Fibroblast of skin of right biceps (primary cell): ENCODE measurements at regions not wholly inside any gene's neighbourhood (a gene's known extent, or its start where the extent isn't known, plus 50 kb on each side); places are given as distances from the start of the nearest gene placed in this dataset.
"Not testable (repeated sequence)": the region's sequence is repeated elsewhere in the genome, so short reads cannot be mapped to it uniquely, and the experiment has no call there.

ENCODE experiments used
- DNase-seq: peaks from one replicate; pipeline ENCODE4 v3.0.0-alpha.2; 2013

DNA sequence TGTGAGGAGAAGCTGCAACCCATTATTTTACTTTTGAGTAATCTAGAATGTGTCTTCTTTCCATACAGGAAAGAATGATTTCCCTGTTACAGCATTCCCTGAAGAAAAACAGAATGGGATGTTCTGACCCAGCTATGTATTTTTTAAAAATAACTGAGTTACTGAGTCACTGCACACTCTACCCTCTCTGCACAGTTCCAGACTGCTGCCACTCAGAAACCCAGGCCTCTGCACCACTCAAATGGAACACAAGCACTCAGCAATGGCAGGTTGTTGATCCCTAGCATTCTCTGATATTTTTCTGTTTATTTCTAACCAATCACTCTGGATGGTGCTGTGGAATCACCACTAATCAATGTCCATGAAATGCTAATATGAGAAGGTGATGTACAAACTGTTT lies 1300.0 kb upstream of the FAM98A start:
- DNase-seq, result no peak

DNA sequence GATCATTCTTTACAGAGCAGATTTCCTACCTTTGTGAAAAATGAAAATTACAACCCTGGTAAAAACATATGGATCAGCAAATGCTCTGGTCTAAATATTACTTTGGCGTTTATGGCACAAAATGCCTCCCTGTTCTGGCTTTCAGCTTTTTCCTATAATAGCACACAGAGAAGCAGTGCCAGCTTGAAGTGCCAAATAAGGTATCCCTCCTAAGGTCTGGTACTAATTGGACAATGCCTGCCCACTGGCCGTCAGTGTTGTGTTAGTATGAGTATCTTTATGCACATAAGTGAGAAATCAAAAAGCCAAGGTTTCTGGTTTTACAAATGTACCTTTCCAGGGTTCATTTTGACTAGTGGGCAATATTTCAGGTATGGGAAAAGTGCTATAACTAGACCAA lies 1293.7 kb upstream of the FAM98A start:
- no peak for DNase-seq

- DNase-seq, result no peak
These were observed 1293.2 kb upstream of the FAM98A start for GRCh38 chr2:34892256-34892655.

DNA sequence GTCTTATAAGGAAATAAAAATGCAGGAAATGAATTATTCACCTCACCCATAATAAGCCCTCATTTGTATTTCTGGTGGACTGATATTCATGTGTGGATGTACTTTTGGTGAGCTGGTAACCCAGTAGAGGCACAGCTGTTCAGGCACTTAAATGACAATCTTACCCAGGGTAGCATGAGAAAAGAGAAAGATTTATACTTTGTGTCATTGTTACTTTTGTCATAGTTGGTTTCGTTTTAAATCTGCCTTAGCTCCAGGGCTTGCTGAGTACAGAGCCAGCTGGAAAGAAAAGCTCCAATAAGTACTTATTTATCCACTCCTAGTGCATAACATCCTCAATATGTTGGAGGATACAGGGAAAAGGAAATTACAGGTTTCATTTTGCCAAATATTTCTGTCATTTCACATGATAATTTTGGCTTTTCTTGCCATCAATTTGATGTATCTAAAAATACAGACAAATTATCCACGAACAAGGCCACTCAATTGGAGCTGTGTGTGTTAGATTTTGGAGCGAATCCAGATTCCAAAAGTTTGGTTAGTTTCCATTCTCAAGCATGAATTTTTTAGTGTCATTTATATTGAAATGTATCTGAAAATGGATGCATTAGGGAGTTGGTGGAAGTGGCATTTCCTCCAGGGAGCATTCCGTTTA lies 1276.1 kb upstream of the FAM98A start:
- DNase-seq, result no peak

GRCh38 chr2:34853646-34854045 lies 1254.5 kb upstream of the FAM98A start:
- DNase-seq, result no peak

DNA sequence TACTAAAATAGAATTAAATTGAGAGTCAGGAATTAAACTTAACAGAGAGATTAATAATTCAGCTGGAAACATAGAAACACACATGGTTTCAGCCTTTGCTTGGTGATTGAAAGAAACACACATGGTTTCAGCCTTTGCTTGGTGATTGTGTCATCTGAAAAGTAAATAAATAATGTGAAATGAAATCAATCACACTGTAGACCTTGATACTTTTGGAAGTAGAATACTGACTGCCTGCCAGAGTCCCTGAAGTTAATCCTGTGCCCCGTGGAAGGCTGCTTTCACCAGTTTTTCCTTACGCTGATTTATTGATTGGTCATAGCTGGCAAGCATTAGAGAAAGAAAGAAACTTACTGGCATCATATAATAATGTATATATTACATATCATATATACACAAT lies 1252.7 kb upstream of the FAM98A start:
- no peak for DNase-seq

GRCh38 chr2:34849827-34850226 lies 1250.7 kb upstream of the FAM98A start:
- DNase-seq, result no peak

GRCh38 chr2:34848691-34849090 lies 1249.6 kb upstream of the FAM98A start:
- no peak for DNase-seq

DNA sequence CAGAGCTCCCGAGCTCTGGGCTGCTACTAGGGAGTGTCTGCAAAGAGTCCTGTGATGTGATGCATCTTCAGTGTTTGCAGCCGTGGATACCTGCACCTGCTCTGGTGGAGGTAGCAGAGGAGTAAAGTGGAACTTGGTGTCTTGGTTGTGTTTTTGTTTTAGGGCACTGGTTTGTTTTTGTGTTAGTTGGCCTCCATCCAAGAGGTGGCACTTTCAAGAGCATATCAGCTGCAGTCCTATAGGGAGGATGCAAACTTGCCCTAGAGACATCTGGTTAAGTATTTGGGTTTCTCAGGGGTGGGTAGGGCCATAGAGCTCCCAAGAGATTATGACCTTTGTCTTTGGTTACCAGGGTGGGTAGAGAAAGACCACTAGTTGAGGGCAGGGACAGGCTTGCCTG lies 1249.0 kb upstream of the FAM98A start:
- DNase-seq, result no peak

DNA sequence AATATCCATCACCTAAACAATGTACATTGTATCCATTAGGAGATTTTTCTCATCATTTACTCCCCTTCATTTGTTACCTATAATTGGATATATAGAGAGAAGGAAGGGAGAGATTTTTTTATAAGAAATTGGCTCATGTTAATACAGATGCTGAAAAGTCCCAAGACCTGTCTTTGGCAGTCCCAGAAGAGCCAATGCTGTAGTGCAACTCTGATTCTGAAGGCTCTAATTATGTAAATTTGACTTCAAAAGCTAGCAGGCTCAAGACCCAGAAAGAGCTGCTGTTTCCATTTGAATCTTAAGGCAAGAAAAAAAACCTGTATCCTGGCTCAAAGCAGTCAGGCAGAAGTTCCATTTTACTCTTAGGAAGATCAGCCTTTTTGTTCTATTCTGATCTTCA lies 1245.5 kb upstream of the FAM98A start:
- DNase-seq, result no peak

DNA sequence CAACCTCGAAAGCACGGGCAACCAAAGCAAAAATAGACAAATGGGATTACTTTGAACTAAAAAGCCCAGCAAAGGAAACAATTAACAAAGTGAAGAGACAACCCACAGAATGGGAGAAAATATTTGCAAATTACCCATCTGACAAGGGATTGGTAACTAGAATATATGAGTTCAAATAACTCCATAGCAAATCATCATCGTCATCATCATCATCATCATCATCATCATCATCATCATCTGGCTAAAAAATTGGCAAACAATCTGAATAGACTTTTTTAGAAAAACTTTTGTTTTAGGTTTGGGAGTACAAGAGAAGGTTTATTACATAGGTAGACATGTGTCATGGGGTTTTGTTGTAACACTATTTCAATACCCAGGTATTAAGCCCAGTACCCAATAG lies 1239.3 kb upstream of the FAM98A start:
- no peak for DNase-seq

GRCh38 chr2:34836361-34836760 lies 1237.3 kb upstream of the FAM98A start:
- no peak for DNase-seq

- DNase-seq, result no peak
These were observed 1232.0 kb upstream of the FAM98A start for GRCh38 chr2:34831096-34831495.

DNA sequence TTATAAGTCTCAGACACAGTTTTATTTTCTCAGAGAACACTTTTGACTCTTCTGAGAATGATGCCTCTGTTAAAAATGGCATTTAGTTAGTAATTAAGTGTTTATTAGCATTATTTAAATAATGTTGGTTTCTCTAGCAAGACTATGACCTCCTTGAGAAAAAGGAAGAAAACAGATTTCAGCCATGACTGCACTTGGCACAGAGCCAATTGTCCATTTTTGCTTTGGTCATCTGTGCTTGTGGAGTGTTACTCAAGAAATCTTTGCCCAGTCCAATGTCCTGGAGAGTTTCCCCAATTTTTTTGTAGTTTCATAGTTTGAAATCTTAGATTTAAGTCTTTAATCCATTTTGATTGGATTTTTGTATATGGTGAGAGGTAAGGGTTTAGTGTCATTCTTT lies 1229.4 kb upstream of the FAM98A start:
- no peak for DNase-seq

GRCh38 chr2:34827398-34827797 lies 1228.3 kb upstream of the FAM98A start:
- no peak for DNase-seq

DNA sequence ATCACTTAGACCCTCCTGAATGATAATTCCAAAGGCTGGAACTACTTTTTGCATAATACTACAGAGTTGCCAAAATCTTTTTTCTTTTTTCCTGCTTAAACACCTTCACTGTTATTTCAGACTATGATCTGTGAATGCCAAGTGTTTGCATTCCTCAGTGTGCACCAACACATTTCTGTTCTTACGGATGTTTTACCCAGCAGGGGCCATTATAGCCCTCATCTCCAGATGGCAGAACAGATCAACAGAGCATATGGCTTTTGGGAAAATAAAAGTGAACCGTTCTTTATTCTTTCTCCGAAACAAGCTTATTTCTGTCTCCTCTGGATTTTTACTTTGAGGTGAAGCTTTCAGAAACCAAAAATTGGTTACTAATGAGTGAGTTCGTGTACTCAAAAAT lies 1226.6 kb upstream of the FAM98A start:
- no peak for DNase-seq

- no peak for DNase-seq
These were observed 1223.5 kb upstream of the FAM98A start for GRCh38 chr2:34822616-34823015.

- no peak for DNase-seq
These were observed 1216.1 kb upstream of the FAM98A start for GRCh38 chr2:34815052-34815741.

GRCh38 chr2:34810456-34810855 lies 1211.4 kb upstream of the FAM98A start:
- DNase-seq, result no peak

DNA sequence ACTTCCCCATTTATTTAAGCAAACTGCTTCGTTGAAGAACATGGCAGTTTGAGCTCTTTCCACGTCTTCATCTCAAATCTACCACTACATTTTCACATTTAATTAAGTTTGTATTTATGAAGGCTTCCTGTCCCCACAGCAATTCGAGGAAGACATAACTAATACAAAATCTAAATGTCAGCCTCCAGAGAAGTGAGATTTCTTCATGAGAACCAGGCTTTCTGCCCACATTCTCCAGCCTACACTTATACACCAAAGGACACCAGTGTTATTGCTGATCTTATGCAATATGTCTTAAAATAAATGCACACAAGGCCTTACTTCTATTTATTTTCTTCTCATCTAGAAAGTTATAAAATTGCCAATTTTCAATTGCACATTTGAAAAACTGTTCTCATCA lies 1209.3 kb upstream of the FAM98A start:
- no peak for DNase-seq

GRCh38 chr2:34806891-34807290 lies 1207.8 kb upstream of the FAM98A start:
- no peak for DNase-seq

DNA sequence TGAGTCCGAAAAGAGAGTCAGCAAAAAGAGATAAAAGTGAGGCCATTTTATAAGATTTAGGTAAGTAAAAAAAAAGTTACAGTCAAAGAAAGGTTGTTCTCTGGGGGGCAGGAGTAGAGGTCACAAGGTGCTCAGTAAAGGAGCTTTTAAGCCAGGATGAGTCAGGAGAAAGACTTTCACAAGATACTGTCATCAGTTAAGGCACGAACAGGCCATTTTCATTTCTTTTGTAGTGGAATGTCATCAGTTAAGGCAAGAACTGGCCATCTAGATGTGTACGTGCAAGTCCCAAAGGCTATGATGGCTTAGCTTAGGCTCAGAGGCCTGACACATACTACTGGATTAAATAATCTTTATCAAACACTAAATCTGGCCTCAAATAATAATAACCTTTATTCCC lies 1207.3 kb upstream of the FAM98A start:
- no peak for DNase-seq

- DNase-seq, result no peak
These were observed 1200.5 kb upstream of the FAM98A start for GRCh38 chr2:34799556-34799955.

DNA sequence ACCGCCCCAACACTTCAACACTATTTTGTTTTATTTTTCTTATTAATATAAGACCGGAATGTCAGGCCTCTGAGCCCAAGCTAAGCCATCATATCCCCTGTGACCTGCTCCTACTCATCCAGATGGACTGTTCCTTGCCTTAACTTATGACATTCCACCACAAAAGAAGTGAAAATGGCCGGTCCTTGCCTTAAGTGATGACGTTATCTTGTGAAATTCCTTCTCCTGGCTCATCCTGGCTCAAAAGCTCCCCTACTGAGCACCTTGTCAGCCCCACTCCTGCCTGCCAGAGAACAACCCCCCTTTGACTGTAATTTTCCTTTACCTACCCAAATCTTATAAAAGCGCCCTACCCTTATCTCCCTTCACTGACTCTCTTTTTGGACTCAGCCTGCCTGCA lies 1196.5 kb upstream of the FAM98A start:
- DNase-seq, result not testable (repeated sequence)

DNA sequence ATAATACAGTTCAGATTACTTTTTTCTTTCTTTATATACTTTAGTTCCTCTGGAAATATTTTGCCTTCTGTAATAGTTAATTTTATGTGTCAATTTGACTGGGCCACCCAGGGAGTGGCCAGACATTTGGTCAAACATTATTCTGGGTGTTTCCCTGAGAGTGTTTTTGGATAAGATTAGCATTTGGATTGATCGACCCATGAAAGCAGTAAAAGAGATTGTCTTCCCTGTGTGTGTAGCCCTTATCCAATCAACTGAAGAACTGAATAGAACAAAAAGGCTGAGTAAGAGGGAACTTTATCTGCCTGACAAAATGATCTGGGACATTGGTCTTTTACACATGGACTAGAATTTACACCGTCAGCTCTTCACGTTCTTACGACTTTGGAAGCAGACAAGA lies 1190.1 kb upstream of the FAM98A start:
- no peak for DNase-seq
